HCT116 (cell line): ENCODE measurements at regions not wholly inside any gene's neighbourhood (a gene's known extent, or its start where the extent isn't known, plus 50 kb on each side); places are given as distances from the start of the nearest gene placed in this dataset.

Experiments used
- ATAC-seq: fragments of 200-7000 bp; cut with Tn5 transposase; 2 replicates; pipeline ENCODE4 v1.9.1; 2020; ENCODE audit warnings: mild to moderate bottlenecking, moderate library complexity
- BruUV-seq: library from RNA; stranded (reverse); fragments of 400-500 nt; replicated peaks from 2 replicates; lab custom pipeline; 2021; lab: Mats Ljungman, UMichigan
- CTCF ChIA-PET: fragments of 300-600 bp; sonication (Branson Sonifier 250); formaldehyde crosslinking; loops from one replicate; lab custom pipeline; 2021; ENCODE audit warnings: antibody characterized with exemption; lab: Charles Lee
- POLR2A ChIA-PET: fragments of 300-600, 350-600 bp; sonication (Branson Sonifier 250); formaldehyde crosslinking; loops from one replicate; lab custom pipeline; 2021; ENCODE audit warnings: antibody characterized with exemption; lab: Charles Lee
- RAD21 ChIA-PET, 2 experiments: fragments of 300-600 bp; sonication (Branson Sonifier 250); formaldehyde crosslinking; loops; one replicate each; lab custom pipeline; 2023; ENCODE audit warnings: low total read pairs in 2 of 2; ENCODE audit not compliant: uncharacterized antibody in 2 of 2, unreplicated experiment in 2 of 2, low non-redundant PET in 1 of 2; lab: Charles Lee
- DNase-seq: peaks from one replicate; pipeline ENCODE4 v3.0.0-alpha.2; 2010; ENCODE audit warnings: low read depth, low spot score
- H2AFZ ChIP-seq: fragments of 200-600 bp; shearing (Covaris generic), sonication (generic); 2 replicates; pipeline ENCODE4 v1.6.1; 2017; ENCODE audit warnings: low read depth, mixed run types, mixed read lengths, antibody characterized with exemption, low read length; ENCODE audit not compliant: poor library complexity, severe bottlenecking
- H3K27ac ChIP-seq: 2 replicates; pipeline ENCODE4 v1.5.1; 2012; ENCODE audit warnings: low read depth, low read length
- H3K27me3 ChIP-seq: fragments of 200-600 bp; sonication (generic); 2 replicates; pipeline ENCODE4 v1.6.1; 2016; ENCODE audit warnings: mixed run types, low read length, mixed read lengths; ENCODE audit not compliant: insufficient read depth
- H3K36me3 ChIP-seq, 2 experiments: fragments of 200-500 bp in 1 of 2; fragments of 200-600 bp in 1 of 2; sonication (Bioruptor generic) in 1 of 2; sonication (generic) in 1 of 2; 2 replicates each; pipeline versions ENCODE4 v1.5.1 to v1.6.1; 2014 to 2016; ENCODE audit warnings: low read length in 2 of 2, inconsistent platforms in 1 of 2, mixed read lengths in 1 of 2, mixed run types in 1 of 2; ENCODE audit not compliant: insufficient read depth in 2 of 2, control insufficient read depth in 1 of 2
- H3K4me1 ChIP-seq, 2 experiments: fragments of 200-600 bp in 1 of 2; sonication (generic) in 1 of 2; 2 replicates each; pipeline versions ENCODE4 v1.5.1 to v1.6.1; 2012 to 2017; ENCODE audit warnings: low read length in 2 of 2, inconsistent platforms in 1 of 2, mild to moderate bottlenecking in 1 of 2, mixed read lengths in 1 of 2, mixed run types in 1 of 2, moderate library complexity in 1 of 2; ENCODE audit not compliant: insufficient read depth in 2 of 2, control insufficient read depth in 1 of 2
- H3K4me2 ChIP-seq: fragments of 200-600 bp; sonication (generic); 2 replicates; pipeline ENCODE4 v1.6.1; 2017; ENCODE audit warnings: mixed run types, low read length, mixed read lengths
- H3K4me3 ChIP-seq, 2 experiments: fragments of 200-600 bp in 1 of 2; sonication (generic) in 1 of 2; replicated peaks in 1 of 2; 2 replicates each; pipeline ENCODE4 v1.5.1; 2011 to 2016; ENCODE audit warnings: low read length in 2 of 2, control low read depth in 1 of 2, low read depth in 1 of 2, mild to moderate bottlenecking in 1 of 2, mixed read lengths in 1 of 2, mixed run types in 1 of 2
- H3K79me2 ChIP-seq: fragments of 200-600 bp; sonication (generic); 2 replicates; pipeline ENCODE4 v1.6.1; 2017; ENCODE audit warnings: mild to moderate bottlenecking, mixed run types, low read length, moderate library complexity, mixed read lengths; ENCODE audit not compliant: insufficient read depth
- H3K9ac ChIP-seq: fragments of 200-600 bp; sonication (generic); 2 replicates; pipeline ENCODE4 v1.6.1; 2016; ENCODE audit warnings: low read length, mixed read lengths
- H3K9me2 ChIP-seq: fragments of 200-600 bp; sonication (generic), shearing (Covaris generic); 2 replicates; pipeline ENCODE4 v1.6.1; 2017; ENCODE audit warnings: mixed run types, mild to moderate bottlenecking, moderate library complexity; ENCODE audit not compliant: insufficient read depth
- H3K9me3 ChIP-seq, 2 experiments: fragments of 200-500 bp in 1 of 2; fragments of 200-600 bp in 1 of 2; sonication (Bioruptor generic) in 1 of 2; sonication (generic) in 1 of 2; 2 replicates each; pipeline ENCODE4 v1.6.1; 2014 to 2017; ENCODE audit warnings: low read length in 2 of 2, mixed read lengths in 2 of 2, inconsistent platforms in 1 of 2, low read depth in 1 of 2, mild to moderate bottlenecking in 1 of 2, mixed run types in 1 of 2, moderate library complexity in 1 of 2; ENCODE audit not compliant: control insufficient read depth in 1 of 2, insufficient read depth in 1 of 2
- H4K20me1 ChIP-seq: fragments of 200-600 bp; sonication (generic), shearing (Covaris generic); 2 replicates; pipeline ENCODE4 v1.6.1; 2017; ENCODE audit warnings: mixed run types, mild to moderate bottlenecking, moderate library complexity; ENCODE audit not compliant: insufficient read depth
- ATF3 ChIP-seq: IDR thresholded peaks from 2 replicates; pipeline ENCODE4 v1.6.1; 2012
- CEBPB ChIP-seq: IDR thresholded peaks from 2 replicates; pipeline ENCODE4 v1.6.1; 2012; ENCODE audit warnings: low read depth
- CTCF ChIP-seq, 3 experiments: fragments of 200-600 bp in 1 of 3; sonication (generic) in 1 of 3; IDR thresholded peaks in 2 of 3; conservative IDR thresholded peaks in 1 of 3; 2 replicates each; pipeline ENCODE4 v1.5.1; 2012 to 2017; ENCODE audit warnings: low read depth in 2 of 3, low read length in 2 of 3, antibody characterized with exemption in 1 of 3, borderline replicate concordance in 1 of 3, control low read depth in 1 of 3, mild to moderate bottlenecking in 1 of 3, mixed read lengths in 1 of 3, mixed run types in 1 of 3, moderate library complexity in 1 of 3; ENCODE audit not compliant: insufficient read depth in 1 of 3
- EGR1 ChIP-seq: IDR thresholded peaks from 2 replicates; pipeline ENCODE4 v1.6.1; 2012; ENCODE audit warnings: low read depth
- ELF1 ChIP-seq: IDR thresholded peaks from 2 replicates; pipeline ENCODE4 v1.6.1; 2012; ENCODE audit warnings: low read depth, borderline replicate concordance
- EZH2 ChIP-seq: fragments of 200-600 bp; sonication (generic); IDR thresholded peaks from 2 replicates; pipeline ENCODE4 v1.6.1; 2017; ENCODE audit warnings: antibody characterized with exemption, mixed run types
- EZH2phosphoT487 ChIP-seq: fragments of 200-600 bp; IDR thresholded peaks from 2 replicates; pipeline ENCODE4 v1.6.1; 2018; ENCODE audit warnings: antibody characterized with exemption, borderline replicate concordance
- FOSL1 ChIP-seq: IDR thresholded peaks from 2 replicates; pipeline ENCODE4 v1.6.1; 2012; ENCODE audit warnings: low read depth
- JUND ChIP-seq: IDR thresholded peaks from 2 replicates; pipeline ENCODE4 v1.6.1; 2012
- POLR2A ChIP-seq: IDR thresholded peaks from 2 replicates; pipeline ENCODE4 v1.7.0; 2011; ENCODE audit warnings: borderline replicate concordance; ENCODE audit not compliant: insufficient read depth, insufficient read length; ENCODE audit errors: extremely low read depth
- RAD21 ChIP-seq: IDR thresholded peaks from 2 replicates; pipeline ENCODE4 v1.6.1; 2012; ENCODE audit warnings: low read depth, mild to moderate bottlenecking
- SIN3A ChIP-seq: IDR thresholded peaks from 2 replicates; pipeline ENCODE4 v1.6.1; 2012; ENCODE audit warnings: low read depth
- TCF7L2 ChIP-seq: IDR thresholded peaks from 2 replicates; pipeline ENCODE4 v1.7.0; 2011; ENCODE audit warnings: borderline replicate concordance, inconsistent platforms; ENCODE audit not compliant: insufficient read depth, insufficient read length; ENCODE audit errors: extremely low read depth
- ZBTB33 ChIP-seq: IDR thresholded peaks from 2 replicates; pipeline ENCODE4 v1.6.1; 2011; ENCODE audit warnings: mild to moderate bottlenecking, low read length, moderate library complexity; ENCODE audit not compliant: insufficient replicate concordance; ENCODE audit errors: extremely low read depth
- ZFX ChIP-seq: fragments of 450-650 bp; IDR thresholded peaks from 2 replicates; pipeline ENCODE4 v1.6.1; 2017
- ZNF274 ChIP-seq: fragments of 200-500 bp; sonication (Bioruptor generic); IDR thresholded peaks from 2 replicates; pipeline ENCODE4 v1.6.1; 2014; ENCODE audit warnings: mild to moderate bottlenecking, low read depth, low read length, inconsistent platforms
- intact Hi-C: fragments of 100-400 bp; cut with micrococcal nuclease; formaldehyde crosslinking; loops from 2 replicates; pipeline ENCODE4 v1.10.0; 2022

- RAD21 ChIA-PET, result no interaction called here
- TF ChIP-seq POLR2A (no peak), ZFX (no peak), ZNF274 (no peak), ATF3 (no peak)
- Histone ChIP-seq H3K4me1 (no peaks in the 10 kb centered on the region), H4K20me1 (no peaks in the 10 kb centered on the region), H2AFZ (no peak overlapping the region), H3K9me3 (no peaks in the 10 kb centered on the region), H3K4me3 (no peak overlapping the region), H3K27ac (no peak overlapping the region), H3K79me2 (no peaks in the 10 kb centered on the region), H3K4me2 (no peak overlapping the region), H3K36me3 (no peaks in the 10 kb centered on the region), H3K27me3 (no peaks in the 10 kb centered on the region), H3K9me2 (no peaks in the 10 kb centered on the region), H3K9ac (no peak overlapping the region)
- BruUV-seq, result no TSS peak
- intact Hi-C loops, result no loop called here
- ATAC-seq (no peak), DNase-seq (no peak)
- CTCF ChIA-PET, result no interaction called here
- POLR2A ChIA-PET, result no interaction called here
Measured at GRCh38 chr4:148717988-148718387, 275.8 kb upstream of the NR3C2 start.

- H3K9ac ChIP-seq, result no peak overlapping the region
- H3K27ac ChIP-seq, result no peak overlapping the region
- POLR2A ChIA-PET, result no interaction called here
- no peak overlapping the region for H3K4me2 ChIP-seq
- intact Hi-C loops, result no loop called here
- TF ChIP-seq ZFX (no peak), EZH2phosphoT487 (no peak), POLR2A (no peak), CTCF (IDR thresholded peaks at IDR 0.05 in 2 of 3, conservative IDR thresholded peaks at IDR 0.05 in 1 of 3; ENCODE audit: borderline replicate concordance in 1 of 3, insufficient read depth in 1 of 3, low read depth in 2 of 3, low read length in 2 of 3) (no peak), JUND (no peak), TCF7L2 (no peak), SIN3A (no peak), ELF1 (no peak), ZNF274 (no peak), RAD21 (no peak), FOSL1 (no peak), EZH2 (no peak), EGR1 (no peak), CEBPB (no peak), ZBTB33 (no peak), ATF3 (no peak)
- H3K79me2 ChIP-seq, result no peaks in the 10 kb centered on the region
- H2AFZ ChIP-seq, result no peak overlapping the region
- no peaks in the 10 kb centered on the region for H3K4me1 ChIP-seq
- no peaks in the 10 kb centered on the region for H3K9me2 ChIP-seq
- no peaks in the 10 kb centered on the region for H4K20me1 ChIP-seq
- no peaks in the 10 kb centered on the region for H3K9me3 ChIP-seq
- H3K27me3 ChIP-seq, result no peaks in the 10 kb centered on the region
- no peak for ATAC-seq
- CTCF ChIA-PET, result no interaction called here
- no peak overlapping the region for H3K4me3 ChIP-seq
- RAD21 ChIA-PET, result no interaction called here
- no peak for DNase-seq
- BruUV-seq, result no TSS peak
- no peaks in the 10 kb centered on the region for H3K36me3 ChIP-seq
Measured at GRCh38 chr4:148716431-148717052, 274.3 kb upstream of the NR3C2 start.
